ENCODE measurements at regions not wholly inside any gene's neighbourhood (a gene's known extent, or its start where the extent isn't known, plus 50 kb on each side); places are given as distances from the start of the nearest gene placed in this dataset.

DNA sequence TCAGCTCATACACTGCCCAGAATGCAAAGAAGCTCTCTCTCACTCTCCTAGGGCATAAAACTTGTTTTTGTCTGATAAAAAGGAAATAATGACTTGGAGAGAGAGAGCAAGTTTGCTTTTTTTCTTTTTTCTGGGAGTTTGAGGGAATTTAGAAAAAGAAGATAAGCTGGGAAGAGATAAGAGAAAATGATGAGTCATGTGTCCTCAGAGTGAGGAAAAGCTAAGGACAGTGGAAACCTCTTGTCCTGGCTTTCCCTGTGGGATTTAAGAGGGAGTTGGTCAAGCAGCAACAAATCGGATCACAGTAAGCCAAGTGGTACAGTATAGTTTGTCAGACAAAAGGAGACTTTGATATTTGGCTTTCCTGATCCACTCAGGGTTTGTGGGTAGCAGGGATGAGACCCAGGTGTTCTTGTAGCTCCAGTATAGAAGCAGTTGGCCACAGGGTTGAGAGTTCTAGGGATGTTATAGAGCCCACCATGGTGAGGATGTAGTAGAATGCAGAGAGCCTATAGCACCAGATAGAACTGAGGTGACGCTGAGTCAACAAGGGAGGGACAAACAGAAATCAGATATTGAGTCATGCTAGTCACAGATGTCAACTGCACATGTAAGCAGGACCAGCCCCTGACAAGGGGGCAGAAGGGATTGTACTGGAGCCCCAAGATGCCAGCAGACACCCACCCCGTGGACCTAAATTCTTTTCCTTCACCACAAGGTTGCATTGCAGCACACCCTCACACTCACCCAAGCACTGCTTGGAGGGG lies 219.3 kb upstream of the TAC1 start:
- Histone ChIP-seq H3K27ac (no peak overlapping the region), H3K9me3 (ENCODE audit: low read depth) (no peaks in the 10 kb centered on the region), H3K4me1 (ENCODE audit: low read depth) (peaks cover 22% of the 10 kb centered on the region), H3K4me3 (no peak overlapping the region), H3K36me3 (no peaks in the 10 kb centered on the region), H3K27me3 (peaks cover 17% of the 10 kb centered on the region)
- DNase-seq (ENCODE audit: low read depth in 1 of 2, low spot score in 1 of 2) = no peak
- no peak for TF ChIP-seq CTCF (IDR thresholded peaks at IDR 0.05; ENCODE audit: low read depth, low read length)

GRCh38 chr7:97513326-97513725 lies 218.6 kb upstream of the TAC1 start:
- DNase-seq (ENCODE audit: low read depth in 1 of 2, low spot score in 1 of 2) = no peak
- Histone ChIP-seq H3K4me1 (ENCODE audit: low read depth) (peaks cover 22% of the 10 kb centered on the region), H3K9me3 (ENCODE audit: low read depth) (no peaks in the 10 kb centered on the region), H3K4me3 (no peak overlapping the region), H3K27me3 (peaks cover 23% of the 10 kb centered on the region), H3K36me3 (no peaks in the 10 kb centered on the region), H3K27ac (no peak overlapping the region)
- TF ChIP-seq CTCF (IDR thresholded peaks at IDR 0.05; ENCODE audit: low read depth, low read length) = no peak

GRCh38 chr7:97541188-97541587 lies 190.7 kb upstream of the TAC1 start:
- H3K9me3 ChIP-seq (ENCODE audit: low read depth) = no peaks in the 10 kb centered on the region
- no peak for DNase-seq (ENCODE audit: low read depth in 1 of 2, low spot score in 1 of 2)
- no peak overlapping the region for H3K4me3 ChIP-seq
- no peaks in the 10 kb centered on the region for H3K36me3 ChIP-seq
- no peak for TF ChIP-seq CTCF (IDR thresholded peaks at IDR 0.05; ENCODE audit: low read depth, low read length)
- H3K27ac ChIP-seq = no peak overlapping the region
- H3K27me3 ChIP-seq = no peaks in the 10 kb centered on the region
- no peaks in the 10 kb centered on the region for H3K4me1 ChIP-seq (ENCODE audit: low read depth)

DNA sequence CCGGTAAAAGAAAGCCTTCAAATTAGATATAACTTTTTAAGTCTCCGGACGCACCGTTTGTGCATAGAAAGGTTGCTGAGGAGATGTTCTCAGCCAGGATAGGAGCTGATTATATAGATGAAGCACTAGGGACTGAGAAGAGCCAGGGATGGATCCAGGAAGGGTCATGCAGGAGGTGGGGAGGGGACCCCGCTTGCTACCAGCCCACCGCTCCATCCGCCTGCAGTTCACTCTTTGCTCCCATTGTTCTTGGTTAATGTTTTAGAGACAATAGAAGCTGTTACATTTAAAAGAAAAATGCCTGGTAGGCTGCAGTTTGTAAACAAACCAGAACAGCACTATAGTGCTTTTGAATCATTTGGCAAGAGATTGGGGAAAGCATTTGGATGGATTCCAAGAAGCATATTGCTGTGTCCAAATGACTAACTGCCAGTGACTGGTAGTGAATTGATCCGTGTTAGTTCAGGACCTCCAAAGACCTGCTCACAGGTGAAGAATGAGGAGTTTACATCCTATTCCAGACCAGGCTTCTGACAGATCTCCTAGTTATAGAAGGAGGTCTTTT lies 175.9 kb upstream of the TAC1 start:
- no peak for DNase-seq (ENCODE audit: low read depth in 1 of 2, low spot score in 1 of 2)
- H3K27me3 ChIP-seq = no peaks in the 10 kb centered on the region
- TF ChIP-seq CTCF (IDR thresholded peaks at IDR 0.05; ENCODE audit: low read depth, low read length) = no peak
- no peaks in the 10 kb centered on the region for H3K9me3 ChIP-seq (ENCODE audit: low read depth)
- no peaks in the 10 kb centered on the region for H3K4me1 ChIP-seq (ENCODE audit: low read depth)
- H3K4me3 ChIP-seq = no peak overlapping the region
- no peak overlapping the region for H3K27ac ChIP-seq
- no peaks in the 10 kb centered on the region for H3K36me3 ChIP-seq

GRCh38 chr7:97565665-97566064 lies 166.2 kb upstream of the TAC1 start:
- Histone ChIP-seq H3K4me3 (no peak overlapping the region), H3K27ac (no peak overlapping the region), H3K4me1 (ENCODE audit: low read depth) (no peaks in the 10 kb centered on the region), H3K36me3 (no peaks in the 10 kb centered on the region), H3K9me3 (ENCODE audit: low read depth) (no peaks in the 10 kb centered on the region), H3K27me3 (no peaks in the 10 kb centered on the region)
- DNase-seq (ENCODE audit: low read depth in 1 of 2, low spot score in 1 of 2) = no peak
- TF ChIP-seq CTCF (IDR thresholded peaks at IDR 0.05; ENCODE audit: low read depth, low read length) = no peak
